Gastroesophageal sphincter (tissue), 3 donors: ENCODE measurements at regions not wholly inside any gene's neighbourhood (a gene's known extent, or its start where the extent isn't known, plus 50 kb on each side); places are given as distances from the start of the nearest gene placed in this dataset.

Experiments
- POLR2A ChIP-seq, 2 donors: fragments of 450-650 bp; IDR thresholded peaks; one replicate each; pipeline ENCODE4 v1.6.1; 2017; ENCODE audit warnings: antibody characterized with exemption in 2 of 2, mild to moderate bottlenecking in 2 of 2, moderate library complexity in 1 of 2
- POLR2AphosphoS5 ChIP-seq: sonication (generic); formaldehyde crosslinking; IDR thresholded peaks from one replicate; pipeline ENCODE4 v1.6.1; 2017; ENCODE audit warnings: antibody characterized with exemption
- TF ChIP-seq, protein P1 (sequence below), 4 experiments: fragments of 200-600 bp in 2 of 4; fragments of 450-650 bp in 2 of 4; sonication (generic) in 1 of 4; IDR thresholded peaks; one replicate each; pipeline ENCODE4 v1.5.1; 2017 to 2019; ENCODE audit warnings: antibody characterized with exemption in 4 of 4, mild to moderate bottlenecking in 2 of 4, moderate library complexity in 2 of 4

GRCh38 chr4:115249808-115250207 lies 136.4 kb upstream of the NDST4 start:
- TF ChIP-seq POLR2AphosphoS5 (no peak), POLR2A (IDR thresholded peaks at IDR 0.05) (no peak)
- TF ChIP-seq, protein P1, sequence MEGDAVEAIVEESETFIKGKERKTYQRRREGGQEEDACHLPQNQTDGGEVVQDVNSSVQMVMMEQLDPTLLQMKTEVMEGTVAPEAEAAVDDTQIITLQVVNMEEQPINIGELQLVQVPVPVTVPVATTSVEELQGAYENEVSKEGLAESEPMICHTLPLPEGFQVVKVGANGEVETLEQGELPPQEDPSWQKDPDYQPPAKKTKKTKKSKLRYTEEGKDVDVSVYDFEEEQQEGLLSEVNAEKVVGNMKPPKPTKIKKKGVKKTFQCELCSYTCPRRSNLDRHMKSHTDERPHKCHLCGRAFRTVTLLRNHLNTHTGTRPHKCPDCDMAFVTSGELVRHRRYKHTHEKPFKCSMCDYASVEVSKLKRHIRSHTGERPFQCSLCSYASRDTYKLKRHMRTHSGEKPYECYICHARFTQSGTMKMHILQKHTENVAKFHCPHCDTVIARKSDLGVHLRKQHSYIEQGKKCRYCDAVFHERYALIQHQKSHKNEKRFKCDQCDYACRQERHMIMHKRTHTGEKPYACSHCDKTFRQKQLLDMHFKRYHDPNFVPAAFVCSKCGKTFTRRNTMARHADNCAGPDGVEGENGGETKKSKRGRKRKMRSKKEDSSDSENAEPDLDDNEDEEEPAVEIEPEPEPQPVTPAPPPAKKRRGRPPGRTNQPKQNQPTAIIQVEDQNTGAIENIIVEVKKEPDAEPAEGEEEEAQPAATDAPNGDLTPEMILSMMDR (IDR thresholded peaks at IDR 0.05), result no peak
